C1 segment of cervical spinal cord (tissue), 14 donors: ENCODE measurements at regions not wholly inside any gene's neighbourhood (a gene's known extent, or its start where the extent isn't known, plus 50 kb on each side); places are given as distances from the start of the nearest gene placed in this dataset.

Experiments
- DNase-seq, 14 donors: peaks; one replicate each; lab custom pipeline; 2025; lab: John Stamatoyannopoulos, UW

GRCh38 chr3:106018929-106019550, 150.2 kb upstream of the CBLB start:
- no peak for DNase-seq

DNA sequence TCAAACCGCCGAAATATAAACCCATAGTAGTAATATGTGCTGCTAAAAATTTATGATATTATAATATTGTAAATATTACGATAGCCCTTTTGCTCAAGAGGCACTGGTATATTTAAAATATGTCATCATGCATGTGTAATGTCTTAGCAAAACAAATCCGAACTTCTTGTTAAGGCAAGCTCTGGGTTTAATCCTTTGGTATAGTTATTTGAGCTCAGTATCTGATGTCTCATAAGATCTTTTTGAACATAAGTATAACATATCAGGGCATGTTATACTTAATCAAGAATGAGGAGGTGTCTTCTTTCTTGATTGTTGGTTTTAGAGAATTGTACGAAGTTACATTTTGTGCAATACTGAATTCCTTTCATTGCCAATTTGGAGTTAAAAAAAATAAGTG, 154.1 kb upstream of the CBLB start:
- DNase-seq = no peak

DNA sequence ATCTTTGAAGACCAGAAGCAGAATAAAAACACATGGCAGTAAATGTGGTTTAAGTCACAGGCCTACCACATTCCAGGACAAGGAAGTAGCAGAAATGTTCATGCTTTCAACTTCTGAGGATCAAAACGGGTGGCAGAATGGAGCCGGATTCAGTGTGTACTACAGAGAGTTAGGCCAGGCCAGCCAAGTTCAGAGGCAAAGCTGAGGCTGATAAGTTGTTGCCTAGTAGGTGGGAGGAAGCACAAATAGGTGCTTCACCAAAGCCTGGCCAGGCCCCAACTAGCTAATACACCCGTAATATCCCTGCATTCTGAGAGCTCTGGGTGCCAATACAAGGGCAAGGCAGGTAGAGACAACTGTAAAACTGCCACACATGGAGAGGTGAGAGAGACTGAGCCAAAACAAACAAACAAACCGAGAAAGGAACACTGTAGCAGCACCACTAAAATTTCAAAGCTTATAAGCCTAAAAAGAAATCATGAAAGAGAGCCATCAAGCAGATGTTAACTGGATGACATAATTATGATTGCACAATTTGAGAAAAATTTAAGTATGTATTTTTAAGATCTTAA, 156.4 kb upstream of the CBLB start:
- DNase-seq = no peak

- DNase-seq = no peak
These were observed 161.3 kb upstream of the CBLB start for GRCh38 chr3:106029954-106030626.

DNA sequence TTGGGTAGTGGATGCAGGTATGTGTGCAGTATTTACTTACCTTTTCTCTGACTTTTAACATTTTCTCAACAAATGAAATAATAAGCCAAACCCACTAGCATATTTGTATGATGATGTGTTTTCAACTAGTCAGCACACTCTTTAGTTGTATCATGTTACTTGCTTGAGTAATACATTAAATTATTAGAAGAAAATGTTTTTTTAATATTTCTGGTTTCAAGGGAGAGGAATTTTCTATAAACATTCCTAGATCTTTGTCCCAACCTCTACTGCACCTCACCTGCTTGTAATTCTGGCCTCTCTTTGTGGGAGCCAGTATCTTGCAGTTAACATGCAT, 161.8 kb upstream of the CBLB start:
- DNase-seq = no peak

- DNase-seq = no peak
These were observed 163.7 kb upstream of the CBLB start for GRCh38 chr3:106032479-106032878.

GRCh38 chr3:106033654-106034053, 164.8 kb upstream of the CBLB start:
- no peak for DNase-seq

- DNase-seq = no peak
These were observed 165.5 kb upstream of the CBLB start for GRCh38 chr3:106034313-106034712.

DNA sequence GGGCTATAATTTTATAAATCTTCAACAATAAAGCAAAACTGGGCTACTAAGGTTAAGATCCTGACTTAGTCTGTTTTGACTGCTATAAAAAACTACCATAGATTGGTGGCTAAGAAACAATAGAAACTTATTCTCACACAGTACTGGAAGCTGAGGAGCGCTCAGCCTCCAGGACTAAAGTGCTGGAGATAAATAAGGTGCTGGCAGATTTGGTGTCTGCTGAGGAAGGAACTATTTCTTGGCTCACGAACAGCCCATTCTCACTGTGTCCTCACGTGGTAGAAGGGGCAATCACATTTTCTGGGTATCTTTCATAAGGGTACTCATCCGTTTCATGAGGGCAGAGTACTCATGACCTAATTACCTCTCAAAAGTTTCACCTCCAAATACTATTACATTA, 166.8 kb upstream of the CBLB start:
- DNase-seq = no peak

GRCh38 chr3:106036696-106037095, 167.9 kb upstream of the CBLB start:
- no peak for DNase-seq

DNA sequence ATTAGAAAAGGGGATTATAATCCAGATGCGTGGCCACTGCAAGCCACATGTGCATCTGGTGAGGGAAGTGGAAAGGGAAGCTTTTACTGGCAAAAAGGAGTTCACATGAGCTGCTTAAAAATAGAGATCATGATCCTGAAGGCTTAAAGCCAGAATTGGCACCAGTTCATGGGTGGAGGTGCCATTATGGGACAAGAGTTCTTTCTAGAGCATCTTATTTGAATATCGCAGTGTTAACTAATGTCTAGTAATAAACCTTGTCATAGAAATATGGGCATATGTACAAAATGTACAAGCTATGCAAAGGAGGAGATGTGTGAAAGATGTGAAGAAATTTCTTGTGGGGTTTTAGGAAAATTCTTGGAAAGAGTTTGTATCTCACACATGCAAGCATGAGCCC, 178.4 kb upstream of the CBLB start:
- no peak for DNase-seq

- DNase-seq = no peak
These were observed 180.2 kb upstream of the CBLB start for GRCh38 chr3:106048946-106049481.

DNA sequence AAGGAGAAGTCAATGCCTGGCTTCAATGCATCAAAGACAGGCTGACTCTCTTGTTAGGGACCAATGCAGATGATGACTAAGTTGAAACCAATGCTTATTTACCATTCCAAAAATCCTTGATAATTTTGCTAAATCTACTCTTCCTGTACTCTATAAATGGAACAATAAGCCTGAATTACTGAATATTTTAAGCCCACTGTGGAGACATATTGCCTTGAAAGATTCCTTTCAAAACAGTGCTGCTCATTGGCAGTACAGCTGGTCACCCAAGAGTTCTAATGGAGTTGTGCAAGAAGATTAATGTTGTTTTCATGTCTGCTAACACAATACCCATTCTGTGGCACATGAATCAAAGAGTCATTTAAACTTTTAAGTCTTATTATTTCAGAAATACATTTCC, 181.0 kb upstream of the CBLB start:
- no peak for DNase-seq

DNA sequence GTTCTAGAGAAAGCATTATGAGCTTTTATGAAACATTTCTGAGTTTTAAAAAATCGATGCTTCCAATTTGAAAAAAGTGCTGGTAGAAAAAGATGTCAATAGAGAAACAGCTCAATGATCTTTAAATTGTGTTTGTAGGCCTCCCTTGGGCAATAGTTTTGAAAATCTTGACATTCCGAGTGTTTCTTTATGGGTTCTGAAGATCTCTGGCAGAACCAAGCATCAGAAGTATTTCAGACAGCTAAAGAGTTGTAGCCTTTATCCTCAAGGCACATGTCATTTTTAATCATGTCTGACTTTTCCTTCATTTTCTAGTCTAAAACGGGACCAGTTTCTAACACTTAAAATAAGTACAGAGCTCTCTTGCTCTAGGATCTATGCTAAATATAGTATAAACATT, 188.1 kb upstream of the CBLB start:
- no peak for DNase-seq

DNA sequence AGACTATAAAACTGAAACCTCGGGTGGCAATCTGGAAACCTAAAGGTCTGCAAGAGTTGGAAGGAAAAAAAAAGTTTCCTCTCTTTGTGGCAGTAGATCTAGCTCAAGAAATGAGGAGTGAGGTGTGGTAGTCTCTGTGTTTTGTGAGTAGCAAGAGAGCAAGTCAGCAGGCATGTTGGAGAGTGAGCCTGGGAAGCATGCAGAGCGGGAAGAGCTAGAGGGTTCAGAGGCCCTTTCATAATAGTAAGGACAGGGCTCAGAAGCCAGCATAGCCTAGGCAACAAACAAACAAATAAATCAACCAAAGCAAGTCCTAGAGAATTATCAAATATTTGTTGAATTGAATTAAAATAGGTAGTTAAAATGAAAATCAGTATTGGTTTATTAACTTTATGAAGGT, 189.7 kb upstream of the CBLB start:
- DNase-seq = no peak

- no peak for DNase-seq
These were observed 191.2 kb upstream of the CBLB start for GRCh38 chr3:106059953-106060517.

GRCh38 chr3:106063909-106064308, 195.1 kb upstream of the CBLB start:
- DNase-seq = no peak

- no peak for DNase-seq
These were observed 197.0 kb upstream of the CBLB start for GRCh38 chr3:106065831-106066230.

DNA sequence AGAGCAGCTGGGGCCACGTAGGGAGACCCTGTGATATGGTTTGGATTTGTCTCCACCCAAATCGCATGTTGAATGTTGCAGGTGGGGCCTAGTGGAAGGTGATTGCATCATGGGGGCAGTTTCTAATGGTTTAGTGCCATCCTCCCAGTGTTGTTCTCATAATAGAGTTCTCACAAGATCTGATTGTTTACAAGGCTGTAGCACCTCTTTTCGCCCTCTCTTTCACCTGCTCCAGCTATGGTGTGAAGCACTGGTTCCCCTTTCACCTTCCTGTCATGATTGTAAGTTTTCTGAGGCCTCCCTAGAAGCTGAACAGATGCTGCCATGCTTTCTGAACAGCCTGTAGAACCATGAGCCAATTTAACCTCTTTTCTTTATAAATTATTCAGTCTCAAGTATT, 198.9 kb upstream of the CBLB start:
- no peak for DNase-seq

DNA sequence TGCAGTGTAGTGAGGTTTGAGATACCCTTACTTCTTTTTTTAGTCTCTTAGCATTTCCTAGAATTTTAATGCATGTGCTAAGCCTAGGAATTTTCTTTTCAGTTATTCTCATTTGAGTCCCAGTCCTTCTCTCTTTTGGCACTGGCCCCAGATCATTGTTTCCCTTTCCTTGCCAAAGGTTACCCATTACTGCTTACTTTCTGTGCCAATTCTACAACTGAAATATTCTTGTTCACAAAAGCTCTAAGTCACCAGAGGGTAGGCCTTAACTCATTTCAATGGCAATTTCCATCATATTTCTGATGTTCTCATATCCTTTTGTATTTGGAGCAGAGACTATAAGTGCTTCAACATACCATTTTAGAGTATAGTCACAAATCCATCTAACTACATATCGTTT, 199.6 kb upstream of the CBLB start:
- no peak for DNase-seq

DNA sequence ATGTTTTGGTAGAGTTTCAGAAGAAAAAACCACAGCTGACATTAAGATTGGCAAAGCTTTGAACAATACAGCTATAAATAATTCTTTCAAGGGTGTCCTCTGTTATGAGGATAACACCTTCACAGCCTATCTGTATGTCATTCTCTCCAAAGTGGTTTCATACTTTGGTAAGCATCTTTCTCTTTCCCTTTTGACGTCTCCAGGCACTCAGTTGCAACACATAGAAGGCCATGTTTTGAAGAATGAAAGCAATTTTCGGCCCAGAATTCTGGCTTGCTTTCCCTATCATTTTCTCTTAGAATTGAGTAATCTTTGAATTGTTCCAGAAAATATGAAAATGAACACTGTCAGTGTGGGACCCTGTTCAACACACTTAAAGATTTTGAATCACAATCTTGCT, 200.0 kb upstream of the CBLB start:
- DNase-seq = no peak

DNA sequence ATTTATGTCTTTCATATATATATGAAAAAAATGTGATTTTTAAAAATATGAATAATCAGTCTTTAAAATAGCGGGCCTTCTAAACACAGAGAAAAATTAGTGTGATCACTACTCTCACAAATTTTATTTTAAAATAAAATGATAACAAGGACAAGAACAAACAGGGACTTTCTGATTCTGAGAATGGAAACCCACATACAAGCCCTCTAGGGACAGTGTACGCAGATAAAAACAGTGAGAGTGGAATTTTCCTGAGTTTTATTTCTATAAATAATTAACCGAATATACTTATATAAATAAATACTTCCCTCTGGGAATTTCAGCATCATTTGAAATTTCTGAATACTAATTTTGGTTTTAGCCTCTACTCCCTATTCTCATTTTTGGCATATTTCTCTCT, 201.4 kb upstream of the CBLB start:
- no peak for DNase-seq

GRCh38 chr3:106071306-106071705, 202.5 kb upstream of the CBLB start:
- DNase-seq = no peak
